ENCODE measurements at regions not wholly inside any gene's neighbourhood (a gene's known extent, or its start where the extent isn't known, plus 50 kb on each side); places are given as distances from the start of the nearest gene placed in this dataset.

- no peak for DNase-seq (ENCODE audit: low spot score)
- Histone ChIP-seq H3K4me3 (no peak overlapping the region), H3K27ac (no peak overlapping the region)
- TF ChIP-seq, protein P1, sequence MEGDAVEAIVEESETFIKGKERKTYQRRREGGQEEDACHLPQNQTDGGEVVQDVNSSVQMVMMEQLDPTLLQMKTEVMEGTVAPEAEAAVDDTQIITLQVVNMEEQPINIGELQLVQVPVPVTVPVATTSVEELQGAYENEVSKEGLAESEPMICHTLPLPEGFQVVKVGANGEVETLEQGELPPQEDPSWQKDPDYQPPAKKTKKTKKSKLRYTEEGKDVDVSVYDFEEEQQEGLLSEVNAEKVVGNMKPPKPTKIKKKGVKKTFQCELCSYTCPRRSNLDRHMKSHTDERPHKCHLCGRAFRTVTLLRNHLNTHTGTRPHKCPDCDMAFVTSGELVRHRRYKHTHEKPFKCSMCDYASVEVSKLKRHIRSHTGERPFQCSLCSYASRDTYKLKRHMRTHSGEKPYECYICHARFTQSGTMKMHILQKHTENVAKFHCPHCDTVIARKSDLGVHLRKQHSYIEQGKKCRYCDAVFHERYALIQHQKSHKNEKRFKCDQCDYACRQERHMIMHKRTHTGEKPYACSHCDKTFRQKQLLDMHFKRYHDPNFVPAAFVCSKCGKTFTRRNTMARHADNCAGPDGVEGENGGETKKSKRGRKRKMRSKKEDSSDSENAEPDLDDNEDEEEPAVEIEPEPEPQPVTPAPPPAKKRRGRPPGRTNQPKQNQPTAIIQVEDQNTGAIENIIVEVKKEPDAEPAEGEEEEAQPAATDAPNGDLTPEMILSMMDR (IDR thresholded peaks at IDR 0.05): no peak
Measured at GRCh38 chr6:122081921-122082320, 317.5 kb upstream of the HSF2 start.

GRCh38 chr6:122082370-122082769 lies 317.1 kb upstream of the HSF2 start:
- DNase-seq (ENCODE audit: low spot score): no peak
- no peak overlapping the region for H3K27ac ChIP-seq
- TF ChIP-seq, protein P1 (IDR thresholded peaks at IDR 0.05): no peak
- H3K4me3 ChIP-seq: no peak overlapping the region

DNA sequence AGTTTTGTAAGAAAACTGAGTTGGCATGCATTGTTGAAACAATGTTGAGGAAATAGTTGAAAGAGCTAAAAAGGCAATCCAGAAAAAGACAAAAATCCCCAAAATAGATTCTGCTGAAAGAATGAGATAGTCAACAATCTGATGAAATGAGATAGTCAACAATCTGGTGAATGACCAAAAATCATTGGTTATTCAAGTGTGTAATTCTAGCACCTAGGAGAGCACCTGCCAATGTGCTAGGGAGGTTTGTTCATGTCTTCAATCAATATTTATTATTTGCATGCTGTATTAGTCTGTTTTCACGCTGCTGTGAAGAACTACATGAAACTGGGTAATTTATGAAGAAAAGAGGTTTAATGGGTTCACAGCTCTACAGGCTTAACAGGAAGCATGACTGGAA lies 307.1 kb upstream of the HSF2 start:
- H3K27ac ChIP-seq: no peak overlapping the region
- no peak overlapping the region for H3K4me3 ChIP-seq
- TF ChIP-seq, protein P1 (IDR thresholded peaks at IDR 0.05): no peak
- DNase-seq (ENCODE audit: low spot score): no peak

DNA sequence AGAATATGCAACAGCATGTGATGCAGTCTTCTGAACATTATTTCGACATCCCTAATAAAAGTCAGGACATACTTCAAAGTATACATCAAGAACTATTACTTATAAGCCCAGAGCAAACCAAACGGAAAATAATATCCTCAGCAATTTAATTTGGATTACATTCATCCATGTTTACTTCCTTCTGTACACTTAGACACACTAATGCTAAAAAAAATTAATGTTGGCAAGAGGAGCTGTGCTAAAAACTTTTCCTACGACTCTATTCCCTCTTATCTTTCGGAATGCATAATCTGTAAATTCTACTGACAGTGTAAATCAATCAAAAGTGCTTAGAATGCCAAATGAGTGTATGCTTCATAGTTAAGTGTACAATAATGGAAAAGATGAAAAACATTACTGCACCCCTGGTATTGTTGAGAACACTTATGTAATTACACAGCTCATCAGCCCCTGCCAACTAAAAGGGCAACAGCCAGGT lies 301.2 kb upstream of the HSF2 start:
- H3K4me3 ChIP-seq: no peak overlapping the region
- TF ChIP-seq, protein P1 (IDR thresholded peaks at IDR 0.05): no peak
- DNase-seq (ENCODE audit: low spot score): no peak
- H3K27ac ChIP-seq: no peak overlapping the region

DNA sequence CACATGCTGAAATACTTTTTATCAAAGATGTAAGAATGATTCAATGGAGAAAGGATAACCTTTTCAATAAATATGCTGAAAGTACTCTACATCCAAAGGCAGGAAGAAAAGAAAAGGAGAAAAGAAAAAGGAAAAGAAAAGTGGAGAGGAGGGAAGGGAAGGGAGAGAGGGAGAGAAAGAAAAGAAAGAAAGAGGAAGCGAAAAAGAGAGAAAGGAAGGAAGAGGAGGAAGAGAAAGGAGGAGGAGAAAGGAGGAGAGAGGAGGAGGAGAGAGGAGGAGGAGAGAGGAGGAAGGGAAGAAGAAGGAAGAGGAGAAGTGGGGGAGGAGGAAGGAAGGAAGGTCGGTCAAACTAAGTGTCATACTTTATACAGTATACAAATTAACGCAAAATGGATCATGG lies 297.4 kb upstream of the HSF2 start:
- Histone ChIP-seq H3K4me3 (no peak overlapping the region), H3K27ac (no peak overlapping the region)
- DNase-seq (ENCODE audit: low spot score): no peak
- TF ChIP-seq, protein P1 (IDR thresholded peaks at IDR 0.05): no peak

DNA sequence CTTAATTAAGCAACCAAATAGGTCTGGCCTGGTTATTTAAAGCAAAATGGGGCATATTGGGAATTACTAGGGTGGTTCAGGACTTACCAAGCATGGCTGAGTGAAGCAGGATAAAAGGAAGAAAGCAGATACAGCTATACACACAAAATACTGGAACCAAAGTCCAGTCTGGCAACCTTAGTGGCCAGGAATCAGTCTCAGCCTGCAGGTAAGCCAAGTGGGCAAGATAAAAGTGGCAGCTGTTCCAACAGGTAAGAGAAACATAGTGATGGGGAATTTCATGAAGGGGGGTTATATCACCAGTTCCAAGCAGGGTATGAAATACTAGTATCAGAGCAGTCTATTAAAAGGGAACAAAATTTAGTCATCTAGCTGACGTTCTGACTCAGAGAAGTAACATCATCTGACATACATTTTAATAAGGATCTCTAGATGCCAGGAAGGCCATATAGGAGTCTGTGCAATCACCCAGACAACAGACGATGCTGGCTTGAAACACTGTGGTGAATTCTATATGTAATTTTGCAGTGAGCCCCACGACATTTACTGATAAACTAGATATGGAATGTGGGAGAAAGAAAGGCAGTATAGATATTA lies 292.1 kb upstream of the HSF2 start:
- Histone ChIP-seq H3K27ac (no peak overlapping the region), H3K4me3 (no peak overlapping the region)
- TF ChIP-seq, protein P1 (IDR thresholded peaks at IDR 0.05): no peak
- DNase-seq (ENCODE audit: low spot score): no peak

DNA sequence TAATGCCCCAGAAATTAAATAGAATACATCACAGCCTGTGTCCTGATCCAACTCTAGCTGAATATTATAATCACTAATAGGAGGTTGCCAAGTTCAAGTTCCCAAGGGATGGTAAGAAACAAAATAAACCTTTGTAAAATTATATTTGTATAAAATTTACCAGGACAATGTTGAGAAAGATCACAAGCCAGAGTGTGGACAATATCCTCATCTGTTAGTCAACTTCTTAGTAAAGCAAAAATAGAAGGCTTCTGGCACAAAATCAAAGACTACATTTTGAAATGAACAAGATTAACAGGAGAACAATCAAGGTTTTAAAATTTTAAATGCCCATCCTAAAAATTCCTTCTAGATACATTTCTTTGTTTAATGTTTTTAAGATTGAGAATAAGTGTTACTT lies 290.4 kb upstream of the HSF2 start:
- DNase-seq (ENCODE audit: low spot score): no peak
- TF ChIP-seq, protein P1 (IDR thresholded peaks at IDR 0.05): no peak
- Histone ChIP-seq H3K27ac (no peak overlapping the region), H3K4me3 (no peak overlapping the region)
